OCI-LY1 (cell line): ENCODE measurements at regions not wholly inside any gene's neighbourhood (a gene's known extent, or its start where the extent isn't known, plus 50 kb on each side); places are given as distances from the start of the nearest gene placed in this dataset.

Experiments used
- H2AFZ ChIP-seq: fragments of 200-600 bp; sonication (generic), shearing (Covaris generic); 2 replicates; pipeline ENCODE4 v1.6.0; 2014; ENCODE audit warnings: antibody characterized with exemption, mild to moderate bottlenecking, low read length
- H3F3A ChIP-seq: fragments of 200-600 bp; sonication (generic), shearing (Covaris generic); 2 replicates; pipeline ENCODE4 v1.6.0; 2014; ENCODE audit warnings: mild to moderate bottlenecking, antibody characterized with exemption, low read length, moderate library complexity; ENCODE audit not compliant: insufficient read depth
- H3K27ac ChIP-seq: fragments of 200-600 bp; sonication (generic); 2 replicates; pipeline ENCODE4 v1.5.1; 2014; ENCODE audit warnings: low read length, mixed run types, mild to moderate bottlenecking, low read depth; ENCODE audit not compliant: poor library complexity, severe bottlenecking
- H3K27me3 ChIP-seq: fragments of 200-600 bp; sonication (generic); 2 replicates; pipeline ENCODE4 v1.6.0; 2014; ENCODE audit warnings: antibody characterized with exemption, mild to moderate bottlenecking, low read length, moderate library complexity; ENCODE audit not compliant: insufficient read depth
- H3K36me3 ChIP-seq: fragments of 200-600 bp; sonication (generic); 2 replicates; pipeline ENCODE4 v1.6.1; 2014; ENCODE audit warnings: mild to moderate bottlenecking, antibody characterized with exemption, low read length, moderate library complexity, mixed read lengths; ENCODE audit not compliant: insufficient read depth
- H3K4me1 ChIP-seq: fragments of 200-600 bp; sonication (generic); 2 replicates; pipeline ENCODE4 v1.5.1; 2014; ENCODE audit warnings: mild to moderate bottlenecking, low read length, moderate library complexity; ENCODE audit not compliant: insufficient read depth, severe bottlenecking
- H3K4me2 ChIP-seq: fragments of 200-600 bp; sonication (generic), shearing (Covaris generic); 2 replicates; pipeline ENCODE4 v1.6.1; 2014; ENCODE audit warnings: low read length
- H3K4me3 ChIP-seq: fragments of 200-600 bp; sonication (generic); 2 replicates; pipeline ENCODE4 v1.5.1; 2014; ENCODE audit warnings: low read length, low read depth, mild to moderate bottlenecking, mixed read lengths; ENCODE audit not compliant: poor library complexity, severe bottlenecking
- H3K79me2 ChIP-seq: fragments of 200-600 bp; shearing (Covaris generic); 2 replicates; pipeline ENCODE4 v1.6.1; 2016; ENCODE audit warnings: mixed run types, low read length, mixed read lengths; ENCODE audit not compliant: insufficient read depth
- H3K9ac ChIP-seq: fragments of 200-600 bp; sonication (generic), shearing (Covaris generic); 2 replicates; pipeline ENCODE4 v1.6.1; 2014; ENCODE audit warnings: mild to moderate bottlenecking, low read length, mixed read lengths
- H3K9me2 ChIP-seq: fragments of 200-600 bp; sonication (generic), shearing (Covaris generic); 2 replicates; pipeline ENCODE4 v1.6.1; 2014; ENCODE audit warnings: low read depth, mild to moderate bottlenecking, low read length, mixed read lengths
- H3K9me3 ChIP-seq: fragments of 200-600 bp; shearing (Covaris generic); 2 replicates; pipeline ENCODE4 v1.6.1; 2014; ENCODE audit warnings: low read length, mixed read lengths
- H4K20me1 ChIP-seq: fragments of 200-600 bp; sonication (generic), shearing (Covaris generic); 2 replicates; pipeline ENCODE4 v1.6.0; 2016; ENCODE audit warnings: mild to moderate bottlenecking, low read length; ENCODE audit not compliant: insufficient read depth
- EZH2 ChIP-seq: fragments of 200-600 bp; sonication (generic), shearing (Covaris generic); IDR thresholded peaks from 2 replicates; pipeline ENCODE4 v1.8.0; 2017; ENCODE audit warnings: borderline replicate concordance, mixed run types, mild to moderate bottlenecking, antibody characterized with exemption, low read length, moderate library complexity, mixed read lengths
- TF ChIP-seq, protein P1 (sequence below): fragments of 200-600 bp; sonication (generic), shearing (Covaris generic); IDR thresholded peaks from 2 replicates; pipeline ENCODE4 v1.5.1; 2017; ENCODE audit warnings: mild to moderate bottlenecking, antibody characterized with exemption, low read length, moderate library complexity, mixed read lengths

DNA sequence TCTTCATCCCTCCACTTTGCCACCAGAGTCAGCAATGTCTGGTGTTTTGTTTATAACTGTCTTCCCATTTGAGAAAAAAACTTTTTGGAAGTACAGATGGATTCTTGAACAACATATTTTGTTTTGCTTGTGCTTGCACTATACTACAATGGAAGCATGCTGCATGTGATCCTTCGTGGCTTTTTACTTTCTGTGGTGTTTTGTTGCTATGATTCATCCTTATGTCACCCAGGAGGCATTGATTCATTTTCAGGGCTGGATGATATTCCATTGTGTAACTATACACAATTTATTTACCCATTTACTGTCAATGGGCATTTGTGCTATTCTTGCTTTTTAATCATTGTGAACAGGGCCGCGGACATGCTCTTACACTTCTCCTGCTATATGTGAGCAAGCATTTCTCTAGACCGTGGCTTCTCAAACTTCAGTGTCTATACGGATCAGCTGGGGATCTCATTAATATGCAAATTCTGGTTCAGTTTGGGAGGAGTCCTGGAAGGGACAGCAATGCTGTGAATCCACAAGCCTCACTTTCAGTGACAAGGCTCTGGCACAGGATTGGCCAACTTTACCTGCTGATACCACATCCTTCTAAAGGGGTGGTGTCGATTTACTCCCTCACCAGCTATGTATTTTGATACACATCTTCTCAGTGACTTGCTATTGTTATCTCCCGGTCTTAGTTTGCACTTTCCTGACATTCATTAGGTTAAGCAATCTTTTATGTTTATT is 65.9 kb downstream of the POLR2M start:
- Histone ChIP-seq H2AFZ (no peak overlapping the region), H4K20me1 (no peaks in the 10 kb centered on the region), H3K27ac (no peak overlapping the region)

DNA sequence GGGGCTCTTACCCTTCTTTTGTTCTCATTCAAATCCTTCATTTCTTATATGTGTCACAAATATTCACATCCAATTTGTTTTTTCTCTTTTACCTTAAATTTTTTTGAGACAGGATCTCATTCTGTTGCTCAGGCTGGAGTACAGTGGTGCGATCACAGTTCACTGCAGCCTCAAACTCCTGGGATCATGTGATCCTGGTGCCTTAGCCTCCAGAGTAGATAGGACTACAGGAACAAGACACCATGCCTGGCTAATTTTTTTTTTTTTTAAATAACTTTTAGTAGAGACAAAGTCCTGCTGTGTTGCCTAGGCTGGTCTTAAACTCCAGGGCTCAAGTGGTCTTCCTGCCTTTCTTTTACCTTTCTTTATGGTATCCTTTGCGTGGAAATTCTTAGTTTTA is 66.5 kb downstream of the POLR2M start:
- Histone ChIP-seq H3K27me3 (0 out of 2 replicates have a peak, but pooled peaks cover 5% of the 10 kb centered on the region), H3K9me2 (no peaks in the 10 kb centered on the region), H3K9ac (no peak overlapping the region), H3F3A (no peaks in the 10 kb centered on the region), H4K20me1 (no peaks in the 10 kb centered on the region), H3K79me2 (no peaks in the 10 kb centered on the region), H3K27ac (no peak overlapping the region), H3K4me3 (no peak overlapping the region), H2AFZ (no peak overlapping the region), H3K9me3 (no peaks in the 10 kb centered on the region), H3K4me2 (no peak overlapping the region), H3K4me1 (no peaks in the 10 kb centered on the region), H3K36me3 (no peaks in the 10 kb centered on the region)
- no peak for TF ChIP-seq EZH2
- TF ChIP-seq, protein P1, sequence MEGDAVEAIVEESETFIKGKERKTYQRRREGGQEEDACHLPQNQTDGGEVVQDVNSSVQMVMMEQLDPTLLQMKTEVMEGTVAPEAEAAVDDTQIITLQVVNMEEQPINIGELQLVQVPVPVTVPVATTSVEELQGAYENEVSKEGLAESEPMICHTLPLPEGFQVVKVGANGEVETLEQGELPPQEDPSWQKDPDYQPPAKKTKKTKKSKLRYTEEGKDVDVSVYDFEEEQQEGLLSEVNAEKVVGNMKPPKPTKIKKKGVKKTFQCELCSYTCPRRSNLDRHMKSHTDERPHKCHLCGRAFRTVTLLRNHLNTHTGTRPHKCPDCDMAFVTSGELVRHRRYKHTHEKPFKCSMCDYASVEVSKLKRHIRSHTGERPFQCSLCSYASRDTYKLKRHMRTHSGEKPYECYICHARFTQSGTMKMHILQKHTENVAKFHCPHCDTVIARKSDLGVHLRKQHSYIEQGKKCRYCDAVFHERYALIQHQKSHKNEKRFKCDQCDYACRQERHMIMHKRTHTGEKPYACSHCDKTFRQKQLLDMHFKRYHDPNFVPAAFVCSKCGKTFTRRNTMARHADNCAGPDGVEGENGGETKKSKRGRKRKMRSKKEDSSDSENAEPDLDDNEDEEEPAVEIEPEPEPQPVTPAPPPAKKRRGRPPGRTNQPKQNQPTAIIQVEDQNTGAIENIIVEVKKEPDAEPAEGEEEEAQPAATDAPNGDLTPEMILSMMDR, result no peak

More for the DNA sequence above, 65.9 kb downstream of the POLR2M start:
- no peaks in the 10 kb centered on the region for H3K4me1 ChIP-seq
- H3K27me3 ChIP-seq, result 0 out of 2 replicates have a peak, but pooled peaks cover 5% of the 10 kb centered on the region
- no peak for TF ChIP-seq EZH2
- TF ChIP-seq, protein P1, result no peak
- H3K9me3 ChIP-seq, result no peaks in the 10 kb centered on the region
- H3K36me3 ChIP-seq, result no peaks in the 10 kb centered on the region
- no peaks in the 10 kb centered on the region for H3K9me2 ChIP-seq
- H3K9ac ChIP-seq, result no peak overlapping the region
- no peak overlapping the region for H3K4me3 ChIP-seq
- no peaks in the 10 kb centered on the region for H3F3A ChIP-seq
- no peaks in the 10 kb centered on the region for H3K79me2 ChIP-seq
- H3K4me2 ChIP-seq, result no peak overlapping the region

DNA sequence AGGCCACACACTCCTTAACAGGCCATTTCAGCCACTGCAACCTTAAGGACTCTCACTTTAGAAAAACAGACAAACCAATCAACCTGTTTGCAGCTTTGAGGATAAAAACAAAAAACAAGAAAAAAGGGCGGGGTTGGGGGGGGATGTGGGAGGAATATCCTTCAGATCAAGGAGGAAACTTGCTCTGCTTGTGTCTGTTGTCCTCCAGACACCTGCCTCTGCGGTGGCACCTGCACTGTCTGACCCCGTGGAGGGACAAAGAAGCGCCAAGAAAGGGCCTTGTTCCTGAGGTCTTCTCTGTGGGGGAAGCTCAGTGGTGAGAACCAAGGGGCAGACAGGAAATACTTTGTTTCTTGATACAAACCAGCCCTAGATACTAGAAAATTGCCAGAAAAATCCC is 70.5 kb downstream of the POLR2M start:
- no peak overlapping the region for H3K27ac ChIP-seq
- H3K4me3 ChIP-seq, result no peak overlapping the region
- H3K36me3 ChIP-seq, result no peaks in the 10 kb centered on the region
- TF ChIP-seq, protein P1, result no peak
- TF ChIP-seq EZH2, result no peak
- no peaks in the 10 kb centered on the region for H4K20me1 ChIP-seq
- H3K27me3 ChIP-seq, result 0 out of 2 replicates have a peak, but pooled peaks cover 5% of the 10 kb centered on the region
- no peak overlapping the region for H3K4me2 ChIP-seq
- no peaks in the 10 kb centered on the region for H3K9me2 ChIP-seq
- H3K79me2 ChIP-seq, result no peaks in the 10 kb centered on the region
- H3K9ac ChIP-seq, result no peak overlapping the region
- no peak overlapping the region for H2AFZ ChIP-seq
- no peaks in the 10 kb centered on the region for H3K9me3 ChIP-seq
- no peaks in the 10 kb centered on the region for H3K4me1 ChIP-seq
- no peaks in the 10 kb centered on the region for H3F3A ChIP-seq
